LoVo (cell line): ENCODE measurements at regions not wholly inside any gene's neighbourhood (a gene's known extent, or its start where the extent isn't known, plus 50 kb on each side); places are given as distances from the start of the nearest gene placed in this dataset.
"Not testable (repeated sequence)": the region's sequence is repeated elsewhere in the genome, so short reads cannot be mapped to it uniquely, and the experiment has no call there.

Experiments used
- DNase-seq: peaks from one replicate; pipeline ENCODE4 v3.0.0-alpha.2; 2016; ENCODE audit warnings: low spot score

GRCh38 chr12:46572644-46573346, 200.2 kb upstream of the SLC38A2 start:
- no peak for DNase-seq

- DNase-seq, result no peak
These were observed 199.0 kb upstream of the SLC38A2 start for GRCh38 chr12:46571608-46572007.

GRCh38 chr12:46569826-46570439, 197.4 kb upstream of the SLC38A2 start:
- no peak for DNase-seq

- no peak for DNase-seq
These were observed 195.1 kb upstream of the SLC38A2 start for GRCh38 chr12:46567667-46568066.

- no peak for DNase-seq
These were observed 190.2 kb upstream of the SLC38A2 start for GRCh38 chr12:46562625-46563225.

- not testable (repeated sequence) for DNase-seq
These were observed 189.4 kb upstream of the SLC38A2 start for GRCh38 chr12:46561769-46562624.

GRCh38 chr12:46560874-46561273, 188.3 kb upstream of the SLC38A2 start:
- DNase-seq, result no peak

GRCh38 chr12:46560089-46560488, 187.5 kb upstream of the SLC38A2 start:
- no peak for DNase-seq

GRCh38 chr12:46559311-46559710, 186.7 kb upstream of the SLC38A2 start:
- DNase-seq, result no peak

- no peak for DNase-seq
These were observed 186.1 kb upstream of the SLC38A2 start for GRCh38 chr12:46558677-46559076.

GRCh38 chr12:46557539-46558373, 185.2 kb upstream of the SLC38A2 start:
- no peak for DNase-seq

- no peak for DNase-seq
These were observed 184.4 kb upstream of the SLC38A2 start for GRCh38 chr12:46556819-46557524.

- no peak for DNase-seq
These were observed 183.6 kb upstream of the SLC38A2 start for GRCh38 chr12:46556105-46556559.

GRCh38 chr12:46555406-46555852, 182.9 kb upstream of the SLC38A2 start:
- DNase-seq, result no peak

- DNase-seq, result no peak
These were observed 181.9 kb upstream of the SLC38A2 start for GRCh38 chr12:46554460-46554859.

- no peak for DNase-seq
These were observed 181.3 kb upstream of the SLC38A2 start for GRCh38 chr12:46553911-46554310.

- peak; percentile 65 for DNase-seq
These were observed 180.7 kb upstream of the SLC38A2 start for GRCh38 chr12:46553266-46553665.

- DNase-seq, result peak; percentile 25
These were observed 177.8 kb upstream of the SLC38A2 start for GRCh38 chr12:46550266-46550879.

- peak; percentile 77 for DNase-seq
These were observed 177.1 kb upstream of the SLC38A2 start for GRCh38 chr12:46549527-46550265.
